SK-N-SH (cell line): ENCODE measurements at regions not wholly inside any gene's neighbourhood (a gene's known extent, or its start where the extent isn't known, plus 50 kb on each side); places are given as distances from the start of the nearest gene placed in this dataset.
A peak's percentile ranks its signal among the peaks of the same experiment; 100 is the strongest.

Experiments
- CTCF ChIA-PET: fragments of 300-600, 350-600 bp; formaldehyde crosslinking; extraction: SDS; loops from one replicate; lab custom pipeline; 2021; lab: Yijun Ruan, JAX
- POLR2A ChIA-PET: fragments of 350-600 bp; sonication (Branson Sonifier 250); formaldehyde crosslinking; extraction: SDS; loops from one replicate; lab custom pipeline; 2020; ENCODE audit warnings: antibody characterized with exemption, inconsistent platforms; lab: Yijun Ruan, JAX
- DNase-seq: peaks from one replicate; pipeline ENCODE4 v3.0.0; 2012
- H2AFZ ChIP-seq: fragments of 200-600 bp; sonication (generic); 2 replicates; pipeline ENCODE4 v1.8.1; 2016; ENCODE audit warnings: antibody characterized with exemption, mild to moderate bottlenecking, low read depth
- H3F3A ChIP-seq: fragments of 200-600 bp; sonication (generic); replicated peaks from 2 replicates; pipeline ENCODE3; 2016; ENCODE audit warnings: antibody characterized with exemption, mild to moderate bottlenecking; ENCODE audit not compliant: insufficient read depth
- H3K27ac ChIP-seq, 2 experiments: fragments of 200-500 bp in 1 of 2; fragments of 200-600 bp in 1 of 2; sonication (Bioruptor generic) in 1 of 2; sonication (generic), shearing (Covaris generic) in 1 of 2; 2 replicates each; pipeline versions ENCODE4 v1.5.1 to v1.6.1; 2014 to 2016; ENCODE audit warnings: low read depth in 2 of 2, inconsistent platforms in 1 of 2, low read length in 1 of 2, mild to moderate bottlenecking in 1 of 2, mixed read lengths in 1 of 2
- H3K27me3 ChIP-seq: fragments of 200-600 bp; sonication (generic), shearing (Covaris generic); 2 replicates; pipeline ENCODE4 v1.6.1; 2016; ENCODE audit warnings: mixed run types; ENCODE audit not compliant: insufficient read depth
- H3K36me3 ChIP-seq, 2 experiments: fragments of 200-500 bp in 1 of 2; fragments of 200-600 bp in 1 of 2; sonication (Bioruptor generic) in 1 of 2; sonication (generic) in 1 of 2; replicated peaks in 1 of 2; 2 replicates each; pipeline versions ENCODE3 to v1.5.1; 2014 to 2016; ENCODE audit warnings: low read length in 1 of 2, mild to moderate bottlenecking in 1 of 2; ENCODE audit not compliant: insufficient read depth in 2 of 2, control insufficient read depth in 1 of 2
- H3K4me1 ChIP-seq, 2 experiments: fragments of 200-500 bp in 1 of 2; fragments of 200-600 bp in 1 of 2; sonication (Bioruptor generic) in 1 of 2; sonication (generic), shearing (Covaris generic) in 1 of 2; 2 replicates each; pipeline versions ENCODE4 v1.5.1 to v1.6.1; 2014 to 2016; ENCODE audit warnings: low read depth in 1 of 2, low read length in 1 of 2, mixed run types in 1 of 2; ENCODE audit not compliant: insufficient read depth in 2 of 2, control insufficient read depth in 1 of 2
- H3K4me2 ChIP-seq: fragments of 200-600 bp; sonication (generic), shearing (Covaris generic); 2 replicates; pipeline ENCODE4 v1.6.1; 2017; ENCODE audit warnings: mixed run types
- H3K4me3 ChIP-seq, 2 experiments: fragments of 200-500 bp in 1 of 2; fragments of 200-600 bp in 1 of 2; sonication (Bioruptor generic) in 1 of 2; sonication (generic), shearing (Covaris generic) in 1 of 2; 2 replicates each; pipeline versions ENCODE4 v1.5.1 to v1.8.1; 2014 to 2016; ENCODE audit warnings: low read depth in 2 of 2, inconsistent platforms in 1 of 2, low read length in 1 of 2, mild to moderate bottlenecking in 1 of 2, mixed read lengths in 1 of 2, moderate library complexity in 1 of 2
- H3K79me2 ChIP-seq: fragments of 200-600 bp; sonication (generic); 2 replicates; pipeline ENCODE4 v1.8.1; 2017; ENCODE audit warnings: mild to moderate bottlenecking; ENCODE audit not compliant: insufficient read depth
- H3K9ac ChIP-seq: fragments of 200-600 bp; sonication (generic); 2 replicates; pipeline ENCODE4 v1.6.1; 2017; ENCODE audit warnings: mixed run types
- H3K9me2 ChIP-seq: fragments of 200-600 bp; sonication (generic); 2 replicates; pipeline ENCODE4 v1.6.1; 2017; ENCODE audit warnings: mixed run types
- H3K9me3 ChIP-seq: fragments of 200-600 bp; sonication (generic); 2 replicates; pipeline ENCODE4 v1.6.1; 2017; ENCODE audit warnings: mixed run types, mild to moderate bottlenecking, moderate library complexity
- H4K20me1 ChIP-seq: fragments of 200-600 bp; sonication (generic); 2 replicates; pipeline ENCODE4 v1.6.1; 2017; ENCODE audit warnings: mild to moderate bottlenecking, mixed run types; ENCODE audit not compliant: insufficient read depth
- CHD2 ChIP-seq: fragments of 150-350 bp; IDR thresholded peaks from 2 replicates; pipeline ENCODE4 v1.6.1; 2018; ENCODE audit warnings: low read length; ENCODE audit not compliant: partially characterized antibody
- ELF1 ChIP-seq: IDR thresholded peaks from 2 replicates; pipeline ENCODE4 v1.4.0; 2012
- EP300 ChIP-seq, 2 experiments: IDR thresholded peaks; 2 replicates each; pipeline versions ENCODE4 v1.4.0 to v1.6.1; 2012; ENCODE audit warnings: borderline replicate concordance in 1 of 2, low read depth in 1 of 2, low read length in 1 of 2
- EZH2phosphoT487 ChIP-seq: fragments of 200-600 bp; sonication (generic); IDR thresholded peaks from 2 replicates; pipeline ENCODE4 v1.6.1; 2017; ENCODE audit warnings: low read depth, mixed run types, mild to moderate bottlenecking, antibody characterized with exemption, moderate library complexity, borderline replicate concordance
- GABPA ChIP-seq: IDR thresholded peaks from 2 replicates; pipeline ENCODE4 v1.4.0; 2012; ENCODE audit warnings: low read depth, mild to moderate bottlenecking
- GATA2 ChIP-seq: sonication (generic); formaldehyde crosslinking; IDR thresholded peaks from 2 replicates; pipeline ENCODE4 v1.5.0; 2020; ENCODE audit warnings: mild to moderate bottlenecking, missing genetic modification reagents
- IRF3 ChIP-seq: fragments of 150-350 bp; IDR thresholded peaks from 2 replicates; pipeline ENCODE4 v1.6.1; 2016; ENCODE audit warnings: mild to moderate bottlenecking, low read depth, low read length
- MAX ChIP-seq: IDR thresholded peaks from 2 replicates; pipeline ENCODE4 v1.4.0; 2012; ENCODE audit warnings: low read depth
- MEF2A ChIP-seq: IDR thresholded peaks from 2 replicates; pipeline ENCODE4 v1.4.0; 2012; ENCODE audit warnings: low read depth, borderline replicate concordance
- MXI1 ChIP-seq: IDR thresholded peaks from 2 replicates; pipeline ENCODE4 v1.6.1; 2012; ENCODE audit warnings: mild to moderate bottlenecking, low read depth, low read length, improper control_type of control experiment
- PBX3 ChIP-seq: IDR thresholded peaks from 2 replicates; pipeline ENCODE4; 2012
- RCOR1 ChIP-seq: fragments of 150-350 bp; IDR thresholded peaks from 2 replicates; pipeline ENCODE4 v1.6.1; 2017; ENCODE audit warnings: antibody characterized with exemption, low read length
- TAF1 ChIP-seq: IDR thresholded peaks from 2 replicates; pipeline ENCODE4 v1.6.1; 2012; ENCODE audit warnings: low read depth, mild to moderate bottlenecking, low read length, moderate library complexity, borderline replicate concordance
- TCF12 ChIP-seq: IDR thresholded peaks from 2 replicates; pipeline ENCODE4 v1.4.0; 2012
- WGBS: methylation state at CpG from one replicate; pipeline ENCODE4 v1.1.6; 2017; ENCODE audit warnings: low lambda C conversion rate; 5-methylcytosine and 5-hydroxymethylcytosine counted together
- TF ChIP-seq, protein P1 (sequence below): fragments of 150-350 bp; IDR thresholded peaks from 2 replicates; pipeline ENCODE4 v1.6.1; 2017; ENCODE audit warnings: antibody characterized with exemption, low read length, low read depth, borderline replicate concordance

GRCh38 chr2:43052944-43053306 is 173.5 kb downstream of the ZFP36L2 start:
- Histone ChIP-seq H3K4me2 (no peak overlapping the region), H3K27me3 (no peaks in the 10 kb centered on the region), H3F3A (peaks cover 6% of the 10 kb centered on the region), H3K79me2 (no peaks in the 10 kb centered on the region), H3K4me1 (peaks cover 28 to 52% of the 10 kb centered on the region in 2 experiments), H3K4me3 (no peak overlapping the region), H4K20me1 (no peaks in the 10 kb centered on the region), H2AFZ (no peak overlapping the region), H3K9me2 (no peaks in the 10 kb centered on the region), H3K9me3 (no peaks in the 10 kb centered on the region), H3K9ac (no peak overlapping the region), H3K27ac (no peak overlapping the region), H3K36me3 (no peaks in the 10 kb centered on the region)
- 94% methylated on average over 1 of the region's 1 CpG for WGBS
- CTCF ChIA-PET, result interaction anchor here (1.0 to 2.4 kb wide), 4 partner anchors 12 to 524 kb away, joined by 3 to 8 read pairs (median 4); no protein-coding TSS in a partner anchor
- TF ChIP-seq, protein P1, sequence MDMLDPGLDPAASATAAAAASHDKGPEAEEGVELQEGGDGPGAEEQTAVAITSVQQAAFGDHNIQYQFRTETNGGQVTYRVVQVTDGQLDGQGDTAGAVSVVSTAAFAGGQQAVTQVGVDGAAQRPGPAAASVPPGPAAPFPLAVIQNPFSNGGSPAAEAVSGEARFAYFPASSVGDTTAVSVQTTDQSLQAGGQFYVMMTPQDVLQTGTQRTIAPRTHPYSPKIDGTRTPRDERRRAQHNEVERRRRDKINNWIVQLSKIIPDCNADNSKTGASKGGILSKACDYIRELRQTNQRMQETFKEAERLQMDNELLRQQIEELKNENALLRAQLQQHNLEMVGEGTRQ, result no peak
- TF ChIP-seq GATA2 (CRISPR knock-in tag) (peak; percentile 94), CHD2 (peak; percentile 43), RCOR1 (peak; percentile 90), EP300 (IDR thresholded peaks at IDR 0.05; ENCODE audit: borderline replicate concordance in 1 of 2, low read depth in 1 of 2, low read length in 1 of 2) (peak in 1 of 2 experiments; percentile 71; a peak in 2 of 4 replicates)
- POLR2A ChIA-PET, result interaction anchor here (1.0 kb wide), 1 partner anchor 175 kb away, joined by 3 read pairs; no protein-coding TSS in a partner anchor
- DNase-seq, result no peak

- peaks cover 23 to 48% of the 10 kb centered on the region in 2 experiments for H3K4me1 ChIP-seq
- DNase-seq, result no peak
- H3F3A ChIP-seq, result peaks cover 6% of the 10 kb centered on the region
- H3K79me2 ChIP-seq, result no peaks in the 10 kb centered on the region
- H3K4me2 ChIP-seq, result no peak overlapping the region
- WGBS, result 96% methylated on average over 3 of the region's 3 CpGs
- TF ChIP-seq IRF3, result no peak
- no peak for TF ChIP-seq TCF12
- TF ChIP-seq GATA2 (CRISPR knock-in tag), result no peak
- TF ChIP-seq TAF1, result no peak
- no peak for TF ChIP-seq GABPA
- no peak for TF ChIP-seq MXI1
- no peak for TF ChIP-seq EZH2phosphoT487
- no peak for TF ChIP-seq MEF2A
- no peak for TF ChIP-seq PBX3
- TF ChIP-seq MAX, result no peak
- no peak for TF ChIP-seq ELF1
- no peak for TF ChIP-seq RCOR1
- TF ChIP-seq, all 33 proteins: peak for 0
- ChIA-PET CTCF (interaction anchor here (1.0 to 2.4 kb wide), 7 partner anchors 12 to 525 kb away, joined by 3 to 8 read pairs (median 4); no protein-coding TSS in a partner anchor), POLR2A (interaction anchor here (0.9 to 1.0 kb wide), 2 partner anchors 175 to 215 kb away, joined by 3 read pairs; no protein-coding TSS in a partner anchor)
- H3K27me3 ChIP-seq, result no peaks in the 10 kb centered on the region
- no peak overlapping the region; the same call in 1 of the 2 replicates for H2AFZ ChIP-seq
- H3K9ac ChIP-seq, result no peak overlapping the region
- no peak overlapping the region for H3K4me3 ChIP-seq
- H3K27ac ChIP-seq, result peak overlapping the region in 1 of 2 experiments; percentile 7; a peak in 1 of 4 replicates
- H3K9me3 ChIP-seq, result no peaks in the 10 kb centered on the region
- H3K9me2 ChIP-seq, result no peaks in the 10 kb centered on the region
- no peaks in the 10 kb centered on the region for H3K36me3 ChIP-seq
- H4K20me1 ChIP-seq, result no peaks in the 10 kb centered on the region
Measured at GRCh38 chr2:43052204-43052943, 174.0 kb downstream of the ZFP36L2 start.
